OCI-LY7 (cell line): ENCODE measurements at regions not wholly inside any gene's neighbourhood (a gene's known extent, or its start where the extent isn't known, plus 50 kb on each side); places are given as distances from the start of the nearest gene placed in this dataset.

Source experiments
- BruUV-seq: library from RNA; stranded (reverse); fragments of 400-500 nt; replicated peaks from 2 replicates; lab custom pipeline; 2021; lab: Mats Ljungman, UMichigan
- CTCF ChIA-PET: fragments of 300-600 bp; sonication (Branson Sonifier 250); formaldehyde crosslinking; loops from one replicate; lab custom pipeline; 2022; ENCODE audit warnings: antibody characterized with exemption; ENCODE audit not compliant: unreplicated experiment; lab: Charles Lee
- POLR2A ChIA-PET: fragments of 300-600 bp; sonication (Branson Sonifier 250); formaldehyde crosslinking; loops from one replicate; lab custom pipeline; 2022; ENCODE audit warnings: antibody characterized with exemption; lab: Charles Lee
- DNase-seq: peaks from one replicate; pipeline ENCODE4 v3.0.0-alpha.2; 2015; ENCODE audit warnings: low spot score
- H2AFZ ChIP-seq: fragments of 200-600 bp; sonication (generic), shearing (Covaris generic); 2 replicates; pipeline ENCODE4 v1.6.1; 2014; ENCODE audit warnings: mild to moderate bottlenecking, antibody characterized with exemption, low read length, moderate library complexity
- H3K27ac ChIP-seq: fragments of 200-600 bp; sonication (generic); 2 replicates; pipeline ENCODE4 v1.5.1; 2014; ENCODE audit warnings: mixed run types, low read depth, mild to moderate bottlenecking, moderate library complexity, low read length, inconsistent platforms; ENCODE audit not compliant: poor library complexity, severe bottlenecking
- H3K36me3 ChIP-seq: fragments of 200-600 bp; sonication (generic); 2 replicates; pipeline ENCODE4 v1.6.1; 2014; ENCODE audit warnings: mild to moderate bottlenecking, antibody characterized with exemption, low read length, moderate library complexity, mixed read lengths; ENCODE audit not compliant: insufficient read depth
- H3K4me1 ChIP-seq: fragments of 200-600 bp; sonication (generic); 2 replicates; pipeline ENCODE4 v1.5.1; 2014; ENCODE audit warnings: mild to moderate bottlenecking, low read length; ENCODE audit not compliant: insufficient read depth, poor library complexity, severe bottlenecking
- H3K4me2 ChIP-seq: fragments of 200-600 bp; sonication (generic); 2 replicates; pipeline ENCODE4 v1.6.1; 2014; ENCODE audit warnings: mild to moderate bottlenecking, low read length
- H3K4me3 ChIP-seq: fragments of 200-600 bp; sonication (generic); 2 replicates; pipeline ENCODE4 v1.5.1; 2014; ENCODE audit warnings: mild to moderate bottlenecking, low read depth, low read length; ENCODE audit not compliant: poor library complexity, severe bottlenecking
- H3K79me2 ChIP-seq: fragments of 200-600 bp; sonication (generic); 2 replicates; pipeline ENCODE4 v1.6.1; 2016; ENCODE audit warnings: low read depth, mild to moderate bottlenecking, low read length, moderate library complexity, mixed read lengths; ENCODE audit not compliant: insufficient read depth
- H3K9me2 ChIP-seq: fragments of 200-600 bp; sonication (generic); 2 replicates; pipeline ENCODE4 v1.6.1; 2016; ENCODE audit warnings: mild to moderate bottlenecking, low read length, mixed read lengths; ENCODE audit not compliant: insufficient read depth
- H3K9me3 ChIP-seq: fragments of 200-600 bp; sonication (generic); 2 replicates; pipeline ENCODE4 v1.6.1; 2014; ENCODE audit warnings: mild to moderate bottlenecking, mixed run types, low read length, mixed read lengths
- H4K20me1 ChIP-seq: fragments of 200-600 bp; sonication (generic); 2 replicates; pipeline ENCODE4 v1.6.1; 2014; ENCODE audit warnings: mild to moderate bottlenecking, antibody characterized with exemption, low read length, moderate library complexity, mixed read lengths; ENCODE audit not compliant: insufficient read depth
- EZH2phosphoT487 ChIP-seq: fragments of 200-600 bp; sonication (generic); IDR thresholded peaks from 2 replicates; pipeline ENCODE4 v1.6.1; 2018; ENCODE audit warnings: low read depth, borderline replicate concordance, mild to moderate bottlenecking, mixed run types, antibody characterized with exemption, low read length, moderate library complexity, mixed read lengths
- intact Hi-C: fragments of 100-400 bp; cut with micrococcal nuclease; formaldehyde crosslinking; loops from one replicate; pipeline ENCODE4 v1.10.0; 2022; ENCODE audit not compliant: unreplicated experiment
- TF ChIP-seq, protein P1 (sequence below): fragments of 200-600 bp; sonication (generic); conservative IDR thresholded peaks from 2 replicates; pipeline ENCODE4 v1.5.1; 2014; ENCODE audit warnings: mild to moderate bottlenecking, antibody characterized with exemption, low read length, moderate library complexity, mixed read lengths

DNA sequence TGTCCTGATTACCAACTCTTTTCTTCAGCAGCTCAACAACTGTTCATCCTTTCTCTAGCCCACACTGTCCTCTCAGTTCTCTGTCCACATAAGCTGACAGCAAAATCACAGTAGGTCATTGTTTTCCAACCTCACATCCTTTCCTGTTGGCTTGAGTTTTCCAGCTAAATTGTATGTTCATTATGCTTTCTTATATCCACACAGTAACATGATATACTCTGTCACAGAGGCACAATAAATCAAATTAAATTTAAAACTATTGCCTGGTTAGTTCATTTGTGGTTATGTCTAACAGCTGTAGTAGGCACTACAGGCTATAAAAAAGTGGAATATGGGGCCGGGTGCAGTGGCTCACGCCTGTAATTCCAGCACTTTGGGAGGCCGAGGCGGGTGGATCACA, 179.9 kb downstream of the ETAA1 start:
- no peaks in the 10 kb centered on the region for H3K36me3 ChIP-seq
- no peak overlapping the region for H3K4me3 ChIP-seq
- no peaks in the 10 kb centered on the region for H3K9me2 ChIP-seq
- H3K9me3 ChIP-seq = no peaks in the 10 kb centered on the region
- H2AFZ ChIP-seq = no peak overlapping the region
- CTCF ChIA-PET = no interaction called here
- H3K27ac ChIP-seq = no peak overlapping the region
- no peak overlapping the region for H3K4me2 ChIP-seq
- DNase-seq = no peak
- no peaks in the 10 kb centered on the region for H3K79me2 ChIP-seq
- TF ChIP-seq, protein P1, sequence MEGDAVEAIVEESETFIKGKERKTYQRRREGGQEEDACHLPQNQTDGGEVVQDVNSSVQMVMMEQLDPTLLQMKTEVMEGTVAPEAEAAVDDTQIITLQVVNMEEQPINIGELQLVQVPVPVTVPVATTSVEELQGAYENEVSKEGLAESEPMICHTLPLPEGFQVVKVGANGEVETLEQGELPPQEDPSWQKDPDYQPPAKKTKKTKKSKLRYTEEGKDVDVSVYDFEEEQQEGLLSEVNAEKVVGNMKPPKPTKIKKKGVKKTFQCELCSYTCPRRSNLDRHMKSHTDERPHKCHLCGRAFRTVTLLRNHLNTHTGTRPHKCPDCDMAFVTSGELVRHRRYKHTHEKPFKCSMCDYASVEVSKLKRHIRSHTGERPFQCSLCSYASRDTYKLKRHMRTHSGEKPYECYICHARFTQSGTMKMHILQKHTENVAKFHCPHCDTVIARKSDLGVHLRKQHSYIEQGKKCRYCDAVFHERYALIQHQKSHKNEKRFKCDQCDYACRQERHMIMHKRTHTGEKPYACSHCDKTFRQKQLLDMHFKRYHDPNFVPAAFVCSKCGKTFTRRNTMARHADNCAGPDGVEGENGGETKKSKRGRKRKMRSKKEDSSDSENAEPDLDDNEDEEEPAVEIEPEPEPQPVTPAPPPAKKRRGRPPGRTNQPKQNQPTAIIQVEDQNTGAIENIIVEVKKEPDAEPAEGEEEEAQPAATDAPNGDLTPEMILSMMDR = no peak
- no peak for TF ChIP-seq EZH2phosphoT487
- intact Hi-C loops = no loop called here
- POLR2A ChIA-PET = interaction anchor here (0.6 to 1.1 kb wide), 2 partner anchors 26 to 709 kb away, joined by 4 to 5 read pairs; no protein-coding TSS in a partner anchor
- no peaks in the 10 kb centered on the region for H4K20me1 ChIP-seq
- H3K4me1 ChIP-seq = no peaks in the 10 kb centered on the region
- no TSS peak for BruUV-seq

DNA sequence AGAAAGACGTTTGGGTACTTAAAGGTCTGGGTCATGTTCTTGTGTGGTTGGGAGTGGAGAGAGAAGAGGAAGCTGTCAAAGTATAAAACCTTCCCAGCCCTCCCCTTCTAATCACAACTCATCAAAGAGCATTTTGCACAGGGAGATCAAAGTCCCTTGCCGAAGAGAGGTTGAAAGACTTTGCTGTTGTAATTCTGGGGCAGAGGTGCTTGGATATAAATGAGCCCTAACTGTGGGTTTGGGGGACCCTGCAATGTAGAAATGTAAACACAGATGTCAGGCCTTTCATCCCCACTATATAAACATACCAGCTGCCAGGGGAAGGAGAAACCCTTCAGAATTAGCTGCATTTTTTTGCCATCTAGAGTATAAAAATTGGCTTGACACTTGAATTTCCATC, 182.1 kb downstream of the ETAA1 start:
- POLR2A ChIA-PET = no interaction called here
- H3K27ac ChIP-seq = no peak overlapping the region
- H4K20me1 ChIP-seq = no peaks in the 10 kb centered on the region
- no peaks in the 10 kb centered on the region for H3K9me2 ChIP-seq
- no peaks in the 10 kb centered on the region for H3K4me1 ChIP-seq
- TF ChIP-seq, protein P1 = no peak
- TF ChIP-seq EZH2phosphoT487 = no peak
- DNase-seq = no peak
- CTCF ChIA-PET = no interaction called here
- no peak overlapping the region for H3K4me3 ChIP-seq
- no peaks in the 10 kb centered on the region for H3K9me3 ChIP-seq
- no peak overlapping the region for H2AFZ ChIP-seq
- no peaks in the 10 kb centered on the region for H3K36me3 ChIP-seq
- no peak overlapping the region for H3K4me2 ChIP-seq
- intact Hi-C loops = no loop called here
- H3K79me2 ChIP-seq = no peaks in the 10 kb centered on the region
- no TSS peak for BruUV-seq

GRCh38 chr2:67579806-67580205, 182.7 kb downstream of the ETAA1 start:
- TF ChIP-seq, protein P1 = no peak
- TF ChIP-seq EZH2phosphoT487 = no peak
- no TSS peak for BruUV-seq

More at GRCh38 chr2:67579806-67580205, 182.7 kb downstream of the ETAA1 start:
- H3K9me2 ChIP-seq = no peaks in the 10 kb centered on the region
- ChIA-PET CTCF (no interaction called here), POLR2A (no interaction called here)
- no peak for DNase-seq
- H3K4me1 ChIP-seq = no peaks in the 10 kb centered on the region
- no peak overlapping the region for H3K4me2 ChIP-seq
- no peaks in the 10 kb centered on the region for H4K20me1 ChIP-seq
- H3K4me3 ChIP-seq = no peak overlapping the region
- H3K9me3 ChIP-seq = no peaks in the 10 kb centered on the region
- intact Hi-C loops = no loop called here
- no peak overlapping the region for H2AFZ ChIP-seq
- H3K79me2 ChIP-seq = no peaks in the 10 kb centered on the region
- H3K36me3 ChIP-seq = no peaks in the 10 kb centered on the region
- H3K27ac ChIP-seq = no peak overlapping the region
